ENCODE measurements at regions not wholly inside any gene's neighbourhood (a gene's known extent, or its start where the extent isn't known, plus 50 kb on each side); places are given as distances from the start of the nearest gene placed in this dataset.
A peak's percentile ranks its signal among the peaks of the same experiment; 100 is the strongest.

GRCh38 chr9:29669613-29670012 is 2096.3 kb upstream of the C9orf72 start:
- Histone ChIP-seq H3K4me3 (ENCODE audit: low read depth, low read length) (no peak overlapping the region), H3K14ac (ENCODE audit: low read length) (no peak overlapping the region), H4K91ac (ENCODE audit: low read depth, low read length) (no peak overlapping the region)

GRCh38 chr9:29685531-29685930 is 2112.2 kb upstream of the C9orf72 start:
- Histone ChIP-seq H3K36me3 (ENCODE audit: control insufficient read depth in 1 of 2, insufficient read depth in 2 of 2, low read length in 2 of 2) (no peaks in the 10 kb centered on the region), H3K4me3 (ENCODE audit: low read depth, low read length) (no peak overlapping the region), H3K14ac (ENCODE audit: low read length) (no peak overlapping the region), H4K8ac (ENCODE audit: low read depth, low read length) (no peak overlapping the region), H3K9me3 (ENCODE audit: insufficient read depth, low read depth, low read length) (no peaks in the 10 kb centered on the region), H3K23ac (ENCODE audit: low read length) (no peak overlapping the region), H3K4ac (ENCODE audit: low read depth, low read length) (no peak overlapping the region), H3K27me3 (ENCODE audit: insufficient read depth, low read length) (no peaks in the 10 kb centered on the region), H3K4me1 (ENCODE audit: control insufficient read depth in 1 of 2, insufficient read depth in 2 of 2, low read length in 2 of 2) (peaks cover 0 to 3% of the 10 kb centered on the region in 2 experiments), H4K12ac (ENCODE audit: low read depth, low read length) (no peak overlapping the region), H3K4me2 (ENCODE audit: low read length) (no peak overlapping the region), H2AK5ac (ENCODE audit: low read length) (no peak overlapping the region), H2BK12ac (ENCODE audit: low read length) (no peak overlapping the region), H4K91ac (ENCODE audit: low read depth, low read length) (no peak overlapping the region), H3K18ac (ENCODE audit: low read length) (no peak overlapping the region), H3K79me1 (ENCODE audit: low read length) (no peaks in the 10 kb centered on the region), H3K9ac (ENCODE audit: low read length) (no peak overlapping the region), H2BK5ac (ENCODE audit: low read depth, low read length, poor library complexity) (no peak overlapping the region), H3K27ac (ENCODE audit: low read depth, low read length) (no peak overlapping the region), H2AFZ (ENCODE audit: insufficient read depth, low read length, poor library complexity) (no peak overlapping the region), H3K79me2 (ENCODE audit: control insufficient read depth, insufficient read depth, low read length, poor library complexity) (no peaks in the 10 kb centered on the region), H2BK120ac (ENCODE audit: insufficient read depth, low read length, poor library complexity) (no peak overlapping the region)
- no peak for DNase-seq

More at GRCh38 chr9:29669613-29670012, 2096.3 kb upstream of the C9orf72 start:
- H3K36me3 ChIP-seq (ENCODE audit: control insufficient read depth in 1 of 2, insufficient read depth in 2 of 2, low read length in 2 of 2), result no peaks in the 10 kb centered on the region
- H2BK120ac ChIP-seq (ENCODE audit: insufficient read depth, low read length, poor library complexity), result no peak overlapping the region
- H2BK5ac ChIP-seq (ENCODE audit: low read depth, low read length, poor library complexity), result no peak overlapping the region
- H3K18ac ChIP-seq (ENCODE audit: low read length), result no peak overlapping the region
- H3K9ac ChIP-seq (ENCODE audit: low read length), result no peak overlapping the region
- no peak for DNase-seq
- H2AK5ac ChIP-seq (ENCODE audit: low read length), result no peak overlapping the region
- no peak overlapping the region for H4K12ac ChIP-seq (ENCODE audit: low read depth, low read length)
- no peak overlapping the region for H3K23ac ChIP-seq (ENCODE audit: low read length)
- H3K4me1 ChIP-seq (ENCODE audit: control insufficient read depth in 1 of 2, insufficient read depth in 2 of 2, low read length in 2 of 2), result no peaks in the 10 kb centered on the region
- no peak overlapping the region for H3K27ac ChIP-seq (ENCODE audit: low read depth, low read length)
- H3K27me3 ChIP-seq (ENCODE audit: insufficient read depth, low read length), result no peaks in the 10 kb centered on the region
- H3K79me2 ChIP-seq (ENCODE audit: control insufficient read depth, insufficient read depth, low read length, poor library complexity), result no peaks in the 10 kb centered on the region
- WGBS (ENCODE audit: extremely low coverage, insufficient coverage, insufficient read length), result no CpG with 5 or more reads among the region's 1 CpG
- H3K4me2 ChIP-seq (ENCODE audit: low read length), result no peak overlapping the region
- no peaks in the 10 kb centered on the region for H3K79me1 ChIP-seq (ENCODE audit: low read length)
- no peak overlapping the region for H2BK12ac ChIP-seq (ENCODE audit: low read length)
- H2AFZ ChIP-seq (ENCODE audit: insufficient read depth, low read length, poor library complexity), result no peak overlapping the region
- H3K9me3 ChIP-seq (ENCODE audit: insufficient read depth, low read depth, low read length), result no peaks in the 10 kb centered on the region
- H3K4ac ChIP-seq (ENCODE audit: low read depth, low read length), result no peak overlapping the region
- H4K8ac ChIP-seq (ENCODE audit: low read depth, low read length), result no peak overlapping the region

GRCh38 chr9:29691145-29691544 is 2117.9 kb upstream of the C9orf72 start:
- Histone ChIP-seq H3K27ac (ENCODE audit: low read depth, low read length) (no peak overlapping the region), H2AFZ (ENCODE audit: insufficient read depth, low read length, poor library complexity) (no peak overlapping the region)
- no CpG with 5 or more reads among the region's 2 CpGs for WGBS (ENCODE audit: extremely low coverage, insufficient coverage, insufficient read length)

GRCh38 chr9:29691758-29692407 is 2118.6 kb upstream of the C9orf72 start:
- WGBS (ENCODE audit: extremely low coverage, insufficient coverage, insufficient read length), result no CpG with 5 or more reads among the region's 7 CpGs
- Histone ChIP-seq H3K14ac (ENCODE audit: low read length) (no peak overlapping the region), H4K8ac (ENCODE audit: low read depth, low read length) (no peak overlapping the region), H2BK120ac (ENCODE audit: insufficient read depth, low read length, poor library complexity) (no peak overlapping the region), H3K9me3 (ENCODE audit: insufficient read depth, low read depth, low read length) (no peaks in the 10 kb centered on the region), H3K27ac (ENCODE audit: low read depth, low read length) (no peak overlapping the region), H3K79me2 (ENCODE audit: control insufficient read depth, insufficient read depth, low read length, poor library complexity) (no peaks in the 10 kb centered on the region), H3K4me1 (ENCODE audit: control insufficient read depth in 1 of 2, insufficient read depth in 2 of 2, low read length in 2 of 2) (no peaks in the 10 kb centered on the region), H2BK5ac (ENCODE audit: low read depth, low read length, poor library complexity) (no peak overlapping the region), H3K27me3 (ENCODE audit: insufficient read depth, low read length) (no peaks in the 10 kb centered on the region), H2AK5ac (ENCODE audit: low read length) (no peak overlapping the region), H3K4ac (ENCODE audit: low read depth, low read length) (no peak overlapping the region), H2BK12ac (ENCODE audit: low read length) (peak overlapping the region; percentile 2), H4K12ac (ENCODE audit: low read depth, low read length) (no peak overlapping the region), H3K36me3 (ENCODE audit: control insufficient read depth in 1 of 2, insufficient read depth in 2 of 2, low read length in 2 of 2) (no peaks in the 10 kb centered on the region), H3K9ac (ENCODE audit: low read length) (no peak overlapping the region), H3K23ac (ENCODE audit: low read length) (no peak overlapping the region), H3K4me3 (ENCODE audit: low read depth, low read length) (no peak overlapping the region), H4K91ac (ENCODE audit: low read depth, low read length) (no peak overlapping the region), H3K79me1 (ENCODE audit: low read length) (no peaks in the 10 kb centered on the region), H2AFZ (ENCODE audit: insufficient read depth, low read length, poor library complexity) (no peak overlapping the region), H3K4me2 (ENCODE audit: low read length) (no peak overlapping the region), H3K18ac (ENCODE audit: low read length) (no peak overlapping the region)
- DNase-seq, result peak in 1 of 2 donors; percentile 2

More at GRCh38 chr9:29691145-29691544, 2117.9 kb upstream of the C9orf72 start:
- Histone ChIP-seq H3K79me1 (ENCODE audit: low read length) (no peaks in the 10 kb centered on the region), H3K4me1 (ENCODE audit: control insufficient read depth in 1 of 2, insufficient read depth in 2 of 2, low read length in 2 of 2) (no peaks in the 10 kb centered on the region), H2AK5ac (ENCODE audit: low read length) (no peak overlapping the region), H3K9me3 (ENCODE audit: insufficient read depth, low read depth, low read length) (no peaks in the 10 kb centered on the region), H3K14ac (ENCODE audit: low read length) (no peak overlapping the region), H3K18ac (ENCODE audit: low read length) (no peak overlapping the region), H3K79me2 (ENCODE audit: control insufficient read depth, insufficient read depth, low read length, poor library complexity) (no peaks in the 10 kb centered on the region), H3K27me3 (ENCODE audit: insufficient read depth, low read length) (no peaks in the 10 kb centered on the region), H3K9ac (ENCODE audit: low read length) (no peak overlapping the region), H2BK120ac (ENCODE audit: insufficient read depth, low read length, poor library complexity) (no peak overlapping the region), H3K36me3 (ENCODE audit: control insufficient read depth in 1 of 2, insufficient read depth in 2 of 2, low read length in 2 of 2) (no peaks in the 10 kb centered on the region), H2BK12ac (ENCODE audit: low read length) (no peak overlapping the region), H2BK5ac (ENCODE audit: low read depth, low read length, poor library complexity) (no peak overlapping the region), H4K8ac (ENCODE audit: low read depth, low read length) (no peak overlapping the region), H3K23ac (ENCODE audit: low read length) (no peak overlapping the region), H4K12ac (ENCODE audit: low read depth, low read length) (no peak overlapping the region), H3K4me2 (ENCODE audit: low read length) (no peak overlapping the region), H3K4ac (ENCODE audit: low read depth, low read length) (no peak overlapping the region), H3K4me3 (ENCODE audit: low read depth, low read length) (no peak overlapping the region), H4K91ac (ENCODE audit: low read depth, low read length) (no peak overlapping the region)
- DNase-seq, result no peak
